NB4 (cell line): ENCODE measurements at regions not wholly inside any gene's neighbourhood (a gene's known extent, or its start where the extent isn't known, plus 50 kb on each side); places are given as distances from the start of the nearest gene placed in this dataset.

ENCODE experiments used
- MYC ChIP-seq: IDR thresholded peaks from 2 replicates; pipeline ENCODE4 v1.6.1; 2011; ENCODE audit warnings: low read depth, low read length
- POLR2A ChIP-seq: IDR thresholded peaks from 2 replicates; pipeline ENCODE4 v1.6.1; 2011; ENCODE audit warnings: mild to moderate bottlenecking; ENCODE audit not compliant: insufficient read length; ENCODE audit errors: extremely low read depth
- TF ChIP-seq, protein P1 (sequence below): IDR thresholded peaks from one replicate; pipeline ENCODE4 v1.5.1; 2012; ENCODE audit warnings: low read depth, low read length
- TF ChIP-seq, protein P2 (sequence below): IDR thresholded peaks from 2 replicates; pipeline ENCODE4 v1.6.1; 2011; ENCODE audit warnings: low read depth, low read length

GRCh38 chr4:140315019-140315418, 58.4 kb upstream of the SCOC start:
- TF ChIP-seq POLR2A: no peak
- TF ChIP-seq, protein P1, sequence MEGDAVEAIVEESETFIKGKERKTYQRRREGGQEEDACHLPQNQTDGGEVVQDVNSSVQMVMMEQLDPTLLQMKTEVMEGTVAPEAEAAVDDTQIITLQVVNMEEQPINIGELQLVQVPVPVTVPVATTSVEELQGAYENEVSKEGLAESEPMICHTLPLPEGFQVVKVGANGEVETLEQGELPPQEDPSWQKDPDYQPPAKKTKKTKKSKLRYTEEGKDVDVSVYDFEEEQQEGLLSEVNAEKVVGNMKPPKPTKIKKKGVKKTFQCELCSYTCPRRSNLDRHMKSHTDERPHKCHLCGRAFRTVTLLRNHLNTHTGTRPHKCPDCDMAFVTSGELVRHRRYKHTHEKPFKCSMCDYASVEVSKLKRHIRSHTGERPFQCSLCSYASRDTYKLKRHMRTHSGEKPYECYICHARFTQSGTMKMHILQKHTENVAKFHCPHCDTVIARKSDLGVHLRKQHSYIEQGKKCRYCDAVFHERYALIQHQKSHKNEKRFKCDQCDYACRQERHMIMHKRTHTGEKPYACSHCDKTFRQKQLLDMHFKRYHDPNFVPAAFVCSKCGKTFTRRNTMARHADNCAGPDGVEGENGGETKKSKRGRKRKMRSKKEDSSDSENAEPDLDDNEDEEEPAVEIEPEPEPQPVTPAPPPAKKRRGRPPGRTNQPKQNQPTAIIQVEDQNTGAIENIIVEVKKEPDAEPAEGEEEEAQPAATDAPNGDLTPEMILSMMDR: no peak
- no peak for TF ChIP-seq MYC
- TF ChIP-seq, protein P2, sequence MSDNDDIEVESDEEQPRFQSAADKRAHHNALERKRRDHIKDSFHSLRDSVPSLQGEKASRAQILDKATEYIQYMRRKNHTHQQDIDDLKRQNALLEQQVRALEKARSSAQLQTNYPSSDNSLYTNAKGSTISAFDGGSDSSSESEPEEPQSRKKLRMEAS: no peak
